ENCODE measurements at regions not wholly inside any gene's neighbourhood (a gene's known extent, or its start where the extent isn't known, plus 50 kb on each side); places are given as distances from the start of the nearest gene placed in this dataset.
"Not testable (repeated sequence)": the region's sequence is repeated elsewhere in the genome, so short reads cannot be mapped to it uniquely, and the experiment has no call there.

- no peak for DNase-seq (ENCODE audit: low read depth, low spot score)
- no peak overlapping the region for H3K4me3 ChIP-seq (ENCODE audit: low read length)
Observed at GRCh38 chr2:187768995-187769394, 214.8 kb upstream of the TFPI start.

GRCh38 chr2:187769437-187769836 is 215.2 kb upstream of the TFPI start:
- H3K4me3 ChIP-seq (ENCODE audit: low read length) = no peak overlapping the region
- no peak for DNase-seq (ENCODE audit: low read depth, low spot score)

- DNase-seq (ENCODE audit: low read depth, low spot score) = peak; percentile 7
- H3K4me3 ChIP-seq (ENCODE audit: low read length) = no peak overlapping the region
Observed at GRCh38 chr2:187774551-187775071, 220.4 kb upstream of the TFPI start.

GRCh38 chr2:187775196-187775595 is 221.0 kb upstream of the TFPI start:
- H3K4me3 ChIP-seq (ENCODE audit: low read length) = no peak overlapping the region
- no peak for DNase-seq (ENCODE audit: low read depth, low spot score)

- no peak for DNase-seq (ENCODE audit: low read depth, low spot score)
- H3K4me3 ChIP-seq (ENCODE audit: low read length) = no peak overlapping the region
Observed at GRCh38 chr2:187775651-187776050, 221.4 kb upstream of the TFPI start.

GRCh38 chr2:187782301-187782700 is 228.1 kb upstream of the TFPI start:
- no peak for DNase-seq (ENCODE audit: low read depth, low spot score)
- no peak overlapping the region for H3K4me3 ChIP-seq (ENCODE audit: low read length)

- H3K4me3 ChIP-seq (ENCODE audit: low read length) = no peak overlapping the region
- no peak for DNase-seq (ENCODE audit: low read depth, low spot score)
Observed at GRCh38 chr2:187783446-187783845, 229.2 kb upstream of the TFPI start.

- H3K4me3 ChIP-seq (ENCODE audit: low read length) = not testable (repeated sequence)
Observed at GRCh38 chr2:187784138-187784537, 229.9 kb upstream of the TFPI start.

GRCh38 chr2:187799601-187800000 is 245.4 kb upstream of the TFPI start:
- DNase-seq (ENCODE audit: low read depth, low spot score) = no peak
- no peak overlapping the region for H3K4me3 ChIP-seq (ENCODE audit: low read length)

More at GRCh38 chr2:187784138-187784537, 229.9 kb upstream of the TFPI start:
- not testable (repeated sequence) for DNase-seq (ENCODE audit: low read depth, low spot score)

GRCh38 chr2:187803816-187804215 is 249.6 kb upstream of the TFPI start:
- DNase-seq (ENCODE audit: low read depth, low spot score) = no peak
- no peak overlapping the region for H3K4me3 ChIP-seq (ENCODE audit: low read length)

- no peak overlapping the region for H3K4me3 ChIP-seq (ENCODE audit: low read length)
- no peak for DNase-seq (ENCODE audit: low read depth, low spot score)
Observed at GRCh38 chr2:187815113-187815512, 260.9 kb upstream of the TFPI start.

GRCh38 chr2:187819624-187820023 is 265.4 kb upstream of the TFPI start:
- H3K4me3 ChIP-seq (ENCODE audit: low read length) = no peak overlapping the region
- DNase-seq (ENCODE audit: low read depth, low spot score) = no peak

- no peak for DNase-seq (ENCODE audit: low read depth, low spot score)
- no peak overlapping the region for H3K4me3 ChIP-seq (ENCODE audit: low read length)
Observed at GRCh38 chr2:187825108-187825507, 270.9 kb upstream of the TFPI start.

- DNase-seq (ENCODE audit: low read depth, low spot score) = no peak
- H3K4me3 ChIP-seq (ENCODE audit: low read length) = no peak overlapping the region
Observed at GRCh38 chr2:187826023-187826422, 271.8 kb upstream of the TFPI start.

GRCh38 chr2:187834787-187835186 is 280.6 kb upstream of the TFPI start:
- no peak overlapping the region for H3K4me3 ChIP-seq (ENCODE audit: low read length)
- no peak for DNase-seq (ENCODE audit: low read depth, low spot score)

GRCh38 chr2:187838690-187839089 is 284.5 kb upstream of the TFPI start:
- H3K4me3 ChIP-seq (ENCODE audit: low read length) = no peak overlapping the region
- DNase-seq (ENCODE audit: low read depth, low spot score) = no peak

- no peak for DNase-seq (ENCODE audit: low read depth, low spot score)
- H3K4me3 ChIP-seq (ENCODE audit: low read length) = no peak overlapping the region
Observed at GRCh38 chr2:187842315-187842714, 288.1 kb upstream of the TFPI start.

- peak; percentile 57 for DNase-seq (ENCODE audit: low read depth, low spot score)
- no peak overlapping the region for H3K4me3 ChIP-seq (ENCODE audit: low read length)
Observed at GRCh38 chr2:187842978-187843847, 289.0 kb upstream of the TFPI start.

GRCh38 chr2:187847245-187848208 is 293.3 kb upstream of the TFPI start:
- no peak overlapping the region for H3K4me3 ChIP-seq (ENCODE audit: low read length)
- DNase-seq (ENCODE audit: low read depth, low spot score) = no peak
